Left ventricle myocardium superior (tissue), 1 donor: ENCODE measurements at regions not wholly inside any gene's neighbourhood (a gene's known extent, or its start where the extent isn't known, plus 50 kb on each side); places are given as distances from the start of the nearest gene placed in this dataset.
A peak's percentile ranks its signal among the peaks of the same experiment; 100 is the strongest.

Experiments
- ATAC-seq: fragments of 200-7000 bp; cut with Tn5 transposase; one replicate; pipeline ENCODE4 v1.9.1; 2020; ENCODE audit warnings: mild to moderate bottlenecking, moderate library complexity
- DNase-seq: peaks from one replicate; pipeline ENCODE4 v3.0.0-alpha.2; 2020
- intact Hi-C: fragments of 100-400 bp; cut with micrococcal nuclease; formaldehyde crosslinking; loops from one replicate; pipeline ENCODE4 v1.11.0; 2022
- donor health status: DM: no; HTN: yes; CAD: no; lungs with severe emphysema.

GRCh38 chr6:156028335-156029131 lies 572.9 kb upstream of the NOX3 start:
- DNase-seq (no peak), ATAC-seq (no peak)
- intact Hi-C loops = no loop called here

GRCh38 chr6:156027248-156027626 lies 571.6 kb upstream of the NOX3 start:
- no peak for ATAC-seq
- intact Hi-C loops = no loop called here
- no peak for DNase-seq

GRCh38 chr6:156026486-156027247 lies 571.0 kb upstream of the NOX3 start:
- ATAC-seq (no peak), DNase-seq (no peak)
- intact Hi-C loops = no loop called here

GRCh38 chr6:156024339-156024738 lies 568.7 kb upstream of the NOX3 start:
- intact Hi-C loops = no loop called here
- DNase-seq (no peak), ATAC-seq (no peak)

- intact Hi-C loops = no loop called here
- ATAC-seq = peak; percentile 54
These were observed 566.2 kb upstream of the NOX3 start for GRCh38 chr6:156021746-156022396.

GRCh38 chr6:156017838-156018237 lies 562.2 kb upstream of the NOX3 start:
- ATAC-seq = no peak
- intact Hi-C loops = no loop called here
- DNase-seq = no peak

More at GRCh38 chr6:156021746-156022396, 566.2 kb upstream of the NOX3 start:
- no peak for DNase-seq

GRCh38 chr6:156016186-156016976 lies 560.7 kb upstream of the NOX3 start:
- no peak for ATAC-seq
- intact Hi-C loops = no loop called here
- DNase-seq = no peak

- DNase-seq = no peak
- ATAC-seq = no peak
- intact Hi-C loops = no loop called here
These were observed 557.5 kb upstream of the NOX3 start for GRCh38 chr6:156013155-156013554.

- DNase-seq = no peak
- no peak for ATAC-seq
These were observed 554.0 kb upstream of the NOX3 start for GRCh38 chr6:156009656-156010055.

GRCh38 chr6:156004796-156005195 lies 549.2 kb upstream of the NOX3 start:
- DNase-seq (no peak), ATAC-seq (no peak)
- intact Hi-C loops = no loop called here

More at GRCh38 chr6:156009656-156010055, 554.0 kb upstream of the NOX3 start:
- intact Hi-C loops = no loop called here

GRCh38 chr6:155996151-155996550 lies 540.5 kb upstream of the NOX3 start:
- DNase-seq = no peak
- intact Hi-C loops = no loop called here
- ATAC-seq = no peak

GRCh38 chr6:155995281-155995680 lies 539.6 kb upstream of the NOX3 start:
- intact Hi-C loops = no loop called here
- DNase-seq (no peak), ATAC-seq (no peak)

GRCh38 chr6:155994086-155994485 lies 538.4 kb upstream of the NOX3 start:
- no peak for DNase-seq
- no peak for ATAC-seq
- intact Hi-C loops = no loop called here

GRCh38 chr6:155993240-155993639 lies 537.6 kb upstream of the NOX3 start:
- DNase-seq (no peak), ATAC-seq (no peak)
- intact Hi-C loops = no loop called here

- peak; percentile 99 for ATAC-seq
- DNase-seq = peak; percentile 43
- intact Hi-C loops = no loop called here
These were observed 530.1 kb upstream of the NOX3 start for GRCh38 chr6:155985660-155986138.

GRCh38 chr6:155980768-155981079 lies 525.1 kb upstream of the NOX3 start:
- ATAC-seq (no peak), DNase-seq (no peak)
- intact Hi-C loops = no loop called here

- ATAC-seq = no peak
- intact Hi-C loops = no loop called here
- DNase-seq = no peak
These were observed 524.6 kb upstream of the NOX3 start for GRCh38 chr6:155980014-155980767.

- intact Hi-C loops = no loop called here
- DNase-seq = no peak
These were observed 519.9 kb upstream of the NOX3 start for GRCh38 chr6:155975506-155975905.

GRCh38 chr6:155974811-155975323 lies 519.2 kb upstream of the NOX3 start:
- no peak for ATAC-seq
- intact Hi-C loops = no loop called here
- DNase-seq = no peak

More at GRCh38 chr6:155975506-155975905, 519.9 kb upstream of the NOX3 start:
- no peak for ATAC-seq
